ENCODE measurements at regions not wholly inside any gene's neighbourhood (a gene's known extent, or its start where the extent isn't known, plus 50 kb on each side); places are given as distances from the start of the nearest gene placed in this dataset.
A peak's percentile ranks its signal among the peaks of the same experiment; 100 is the strongest.

GRCh38 chr5:42884326-42884725 is 72.6 kb upstream of the SELENOP start:
- Histone ChIP-seq H3K4me1 (replicated peaks in 1 of 4; ENCODE audit: control insufficient read depth in 3 of 4, insufficient read depth in 4 of 4, low read length in 3 of 4) (no peaks in the 10 kb centered on the region), H4K20me1 (replicated peaks in 1 of 2; ENCODE audit: control insufficient read depth in 1 of 2, insufficient read depth in 2 of 2, low read length in 2 of 2) (no peaks in the 10 kb centered on the region), H3K14ac (ENCODE audit: insufficient read length) (no peak overlapping the region), H3K36me3 (ENCODE audit: control insufficient read depth in 2 of 4, insufficient read depth in 4 of 4, low read length in 3 of 4) (no peaks in the 10 kb centered on the region), H3K9me3 (ENCODE audit: insufficient read depth in 2 of 2, low read depth in 1 of 2, low read length in 1 of 2) (no peaks in the 10 kb centered on the region), H3K27me3 (replicated peaks in 1 of 4; ENCODE audit: control insufficient read depth in 3 of 4, extremely low read depth in 1 of 4, insufficient read depth in 3 of 4, low read length in 3 of 4) (no peaks in the 10 kb centered on the region), H3K79me2 (ENCODE audit: control insufficient read depth in 1 of 2, insufficient read depth in 2 of 2, low read length in 2 of 2) (no peaks in the 10 kb centered on the region), H2BK15ac (ENCODE audit: low read length) (no peak overlapping the region), H2BK5ac (ENCODE audit: low read depth, low read length) (no peak overlapping the region), H3K18ac (ENCODE audit: extremely low read depth, low read length) (no peak overlapping the region), H3K56ac (replicated peaks; ENCODE audit: insufficient read length, low read depth, low read length) (no peak overlapping the region), H2AK5ac (ENCODE audit: low read depth, low read length) (no peak overlapping the region), H2BK20ac (ENCODE audit: low read length) (no peak overlapping the region), H3K4me3 (ENCODE audit: extremely low read depth in 1 of 4, insufficient read depth in 2 of 4, low read depth in 3 of 4, low read length in 4 of 4) (no peak overlapping the region), H2AFZ (ENCODE audit: low read length) (peak overlapping the region; percentile 36; the same call in 1 of the 2 replicates), H3K9ac (replicated peaks in 1 of 4; ENCODE audit: extremely low read depth in 1 of 4, low read depth in 3 of 4, low read length in 3 of 4) (no peak overlapping the region), H2BK12ac (ENCODE audit: low read depth, low read length) (no peak overlapping the region), H3K79me1 (ENCODE audit: low read depth, low read length) (no peaks in the 10 kb centered on the region), H3K23me2 (ENCODE audit: low read depth, low read length) (no peaks in the 10 kb centered on the region), H4K8ac (ENCODE audit: extremely low read depth, insufficient read depth, low read length) (no peak overlapping the region), H4K5ac (ENCODE audit: insufficient read length, low read depth, low read length) (no peak overlapping the region), H3K27ac (ENCODE audit: low read depth, low read length) (no peak overlapping the region), H2BK120ac (replicated peaks; ENCODE audit: low read depth, low read length) (no peak overlapping the region), H3K23ac (ENCODE audit: insufficient read length) (no peak overlapping the region), H3K4me2 (ENCODE audit: insufficient read depth in 1 of 2, low read depth in 2 of 2, low read length in 2 of 2) (no peak overlapping the region), H3K4ac (replicated peaks; ENCODE audit: insufficient read length, low read depth, low read length) (no peak overlapping the region), H4K91ac (replicated peaks; ENCODE audit: insufficient read length, low read length) (no peak overlapping the region)
- WGBS, 2 experiments (ENCODE audit: extremely low coverage in 1 of 2, insufficient coverage in 1 of 2, insufficient read length in 1 of 2, insufficient replicate concordance in 2 of 2, low coverage in 1 of 2, low lambda C conversion rate in 2 of 2, missing lambda C conversion rate in 1 of 2) = 80% methylated on average over 1 of the region's 1 CpG; no CpG with 5 or more reads in 1 of the 2 experiments
- FAIRE-seq (no peak), DNase-seq (ENCODE audit: low read depth in 1 of 2, low spot score in 2 of 2) (no peak)
- ChIA-PET CTCF (ENCODE audit: partially characterized antibody) (no interaction called here), POLR2A (ENCODE audit: partially characterized antibody) (no interaction called here)
- TF ChIP-seq POLR2AphosphoS5 (IDR thresholded peaks at IDR 0.05; ENCODE audit: low read depth, low read length) (no peak), MAX (IDR thresholded peaks at IDR 0.05) (no peak), RNF2 (IDR thresholded peaks at IDR 0.05; ENCODE audit: borderline replicate concordance, low read depth, low read length, missing control alignments, poor library complexity, severe bottlenecking) (no peak), BACH1 (IDR thresholded peaks at IDR 0.05; ENCODE audit: low read length) (no peak), ZNF274 (IDR thresholded peaks at IDR 0.05; ENCODE audit: borderline replicate concordance, extremely low read depth, low read length) (no peak), SIN3A (conservative IDR thresholded peaks at IDR 0.05 in 1 of 2, IDR thresholded peaks at IDR 0.05 in 1 of 2; ENCODE audit: low read depth in 1 of 2, low read length in 2 of 2) (no peak), EGR1 (IDR thresholded peaks at IDR 0.05; ENCODE audit: borderline replicate concordance, low read depth, low read length) (no peak), SUZ12 (IDR thresholded peaks at IDR 0.05; ENCODE audit: low read length) (no peak), GABPA (IDR thresholded peaks at IDR 0.05; ENCODE audit: borderline replicate concordance, insufficient read depth, low read length) (no peak), TCF12 (IDR thresholded peaks at IDR 0.05; ENCODE audit: low read depth, low read length) (no peak), CREB1 (IDR thresholded peaks at IDR 0.05) (no peak)
